Fibroblast of villous mesenchyme (primary cell): ENCODE measurements at regions not wholly inside any gene's neighbourhood (a gene's known extent, or its start where the extent isn't known, plus 50 kb on each side); places are given as distances from the start of the nearest gene placed in this dataset.

Experiments used
- DNase-seq: peaks from one replicate; pipeline ENCODE4 v3.0.0-alpha.2; 2010; ENCODE audit warnings: low read depth
- H3K4me3 ChIP-seq: 2 replicates; pipeline ENCODE4 v1.5.1; 2011; ENCODE audit warnings: low read depth, mild to moderate bottlenecking, low read length
- TF ChIP-seq, protein P1 (sequence below): IDR thresholded peaks from 2 replicates; pipeline ENCODE4 v1.5.1; 2012; ENCODE audit warnings: low read depth, mild to moderate bottlenecking, low read length; ENCODE audit not compliant: insufficient read depth

- DNase-seq: peak; percentile 44
- no peak overlapping the region for H3K4me3 ChIP-seq
- TF ChIP-seq, protein P1, sequence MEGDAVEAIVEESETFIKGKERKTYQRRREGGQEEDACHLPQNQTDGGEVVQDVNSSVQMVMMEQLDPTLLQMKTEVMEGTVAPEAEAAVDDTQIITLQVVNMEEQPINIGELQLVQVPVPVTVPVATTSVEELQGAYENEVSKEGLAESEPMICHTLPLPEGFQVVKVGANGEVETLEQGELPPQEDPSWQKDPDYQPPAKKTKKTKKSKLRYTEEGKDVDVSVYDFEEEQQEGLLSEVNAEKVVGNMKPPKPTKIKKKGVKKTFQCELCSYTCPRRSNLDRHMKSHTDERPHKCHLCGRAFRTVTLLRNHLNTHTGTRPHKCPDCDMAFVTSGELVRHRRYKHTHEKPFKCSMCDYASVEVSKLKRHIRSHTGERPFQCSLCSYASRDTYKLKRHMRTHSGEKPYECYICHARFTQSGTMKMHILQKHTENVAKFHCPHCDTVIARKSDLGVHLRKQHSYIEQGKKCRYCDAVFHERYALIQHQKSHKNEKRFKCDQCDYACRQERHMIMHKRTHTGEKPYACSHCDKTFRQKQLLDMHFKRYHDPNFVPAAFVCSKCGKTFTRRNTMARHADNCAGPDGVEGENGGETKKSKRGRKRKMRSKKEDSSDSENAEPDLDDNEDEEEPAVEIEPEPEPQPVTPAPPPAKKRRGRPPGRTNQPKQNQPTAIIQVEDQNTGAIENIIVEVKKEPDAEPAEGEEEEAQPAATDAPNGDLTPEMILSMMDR: no peak
Measured at GRCh38 chr20:4571759-4572531, 114.3 kb upstream of the PRNP start.

GRCh38 chr20:4569865-4570264, 116.4 kb upstream of the PRNP start:
- DNase-seq: no peak
- TF ChIP-seq, protein P1: no peak
- H3K4me3 ChIP-seq: no peak overlapping the region

GRCh38 chr20:4569092-4569491, 117.2 kb upstream of the PRNP start:
- TF ChIP-seq, protein P1: peak; percentile 23
- DNase-seq: no peak
- no peak overlapping the region for H3K4me3 ChIP-seq

- TF ChIP-seq, protein P1: no peak
- DNase-seq: no peak
Measured at GRCh38 chr20:4568361-4568959, 117.8 kb upstream of the PRNP start.

DNA sequence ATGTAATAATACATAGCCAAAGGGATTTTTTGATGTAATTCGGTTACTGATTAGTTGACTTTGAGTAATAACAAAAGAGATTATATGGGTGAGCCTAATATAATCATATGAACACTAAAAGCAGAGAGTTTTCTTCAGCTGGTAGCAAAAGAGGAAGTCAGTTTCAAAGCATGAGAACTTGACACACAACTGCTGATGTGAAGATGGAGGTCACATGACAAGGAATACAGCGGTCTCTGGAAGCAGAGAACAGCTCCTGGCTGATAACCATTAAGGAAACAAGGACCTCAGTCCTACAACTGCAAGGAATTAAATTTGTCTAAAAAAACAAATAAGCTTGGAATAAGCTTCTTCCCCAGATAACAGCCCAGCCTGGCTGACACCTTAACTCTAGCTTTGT, 119.1 kb upstream of the PRNP start:
- TF ChIP-seq, protein P1: no peak
- DNase-seq: no peak
- H3K4me3 ChIP-seq: no peak overlapping the region

More at GRCh38 chr20:4568361-4568959, 117.8 kb upstream of the PRNP start:
- H3K4me3 ChIP-seq: no peak overlapping the region

DNA sequence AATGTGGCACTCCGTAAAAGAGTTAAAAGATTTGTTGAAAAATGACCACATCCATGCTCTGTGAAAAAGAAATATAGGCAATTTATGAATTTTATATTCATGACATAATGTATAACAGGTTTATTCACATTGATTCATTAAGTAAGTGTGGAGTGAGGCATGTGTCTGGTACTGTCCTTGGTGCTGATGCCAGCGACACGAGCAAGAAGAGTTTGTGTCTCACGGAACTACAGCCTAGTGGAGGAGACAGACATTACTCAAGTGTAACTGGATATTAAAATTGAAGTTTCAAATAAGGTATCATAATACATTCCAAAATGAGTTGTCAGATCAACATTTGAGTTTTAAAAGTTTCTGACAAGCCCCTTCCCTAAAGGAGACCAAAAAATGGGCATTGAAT, 122.7 kb upstream of the PRNP start:
- TF ChIP-seq, protein P1: peak; percentile 46
- peak; percentile 82 for DNase-seq
- no peak overlapping the region for H3K4me3 ChIP-seq
